ENCODE measurements at regions not wholly inside any gene's neighbourhood (a gene's known extent, or its start where the extent isn't known, plus 50 kb on each side); places are given as distances from the start of the nearest gene placed in this dataset.

DNA sequence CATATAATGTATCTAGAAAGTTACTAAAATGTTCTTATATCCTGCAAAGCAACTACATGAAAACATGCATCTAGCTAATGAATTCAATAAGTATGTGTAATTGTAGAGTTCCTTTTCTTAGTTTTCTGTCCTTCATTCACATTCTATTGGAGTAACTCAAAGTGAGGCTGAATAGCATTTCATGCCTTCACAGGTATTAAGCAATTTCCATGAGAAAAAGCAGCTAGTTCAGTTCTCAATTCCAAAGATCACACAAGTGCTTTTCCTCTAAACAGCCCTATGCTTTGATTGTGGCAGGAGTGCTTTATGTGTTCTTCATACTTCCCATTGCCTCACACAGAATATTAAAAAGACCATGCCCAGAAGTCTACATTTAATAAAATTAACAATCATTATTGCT, 274.9 kb downstream of the RFPL4B start:
- no peak for DNase-seq (ENCODE audit: extremely low read depth, low read depth)
- no peak for TF ChIP-seq CTCF (IDR thresholded peaks at IDR 0.05; ENCODE audit: low read depth, low read length, missing control alignments)
- H3K4me3 ChIP-seq (replicated peaks; ENCODE audit: low read depth, low read length), result no peak overlapping the region

DNA sequence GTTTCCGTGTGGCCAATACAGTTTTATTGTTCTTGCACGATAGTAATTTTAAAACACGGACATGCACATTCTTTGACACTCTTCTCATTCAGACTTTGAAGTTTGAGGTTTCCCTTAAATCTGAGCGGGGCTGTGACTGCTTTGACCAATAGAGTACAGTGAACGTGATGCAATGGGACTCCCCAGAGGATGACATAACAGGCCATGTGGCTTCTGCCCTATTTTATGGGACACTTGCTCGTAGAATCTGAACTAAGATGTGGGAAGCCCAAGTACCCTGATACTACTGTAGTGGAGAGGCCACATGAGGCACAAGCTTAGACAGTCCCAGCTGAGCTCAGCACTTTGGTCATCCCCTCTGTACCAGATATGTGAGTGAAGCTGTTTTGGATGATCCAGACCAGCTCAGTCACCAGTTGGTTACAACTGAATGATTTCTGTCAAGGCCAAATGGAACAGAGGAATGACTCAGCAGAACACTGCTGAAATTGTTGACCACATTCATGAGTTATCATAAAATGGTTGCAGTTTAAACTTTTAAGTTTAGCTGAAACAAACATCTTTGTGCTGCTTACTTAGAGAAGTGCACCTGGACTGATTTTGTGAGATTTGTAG, 279.4 kb downstream of the RFPL4B start:
- no peak for TF ChIP-seq CTCF (IDR thresholded peaks at IDR 0.05; ENCODE audit: low read depth, low read length, missing control alignments)
- no peak overlapping the region for H3K4me3 ChIP-seq (replicated peaks; ENCODE audit: low read depth, low read length)
- DNase-seq (ENCODE audit: extremely low read depth, low read depth), result no peak

DNA sequence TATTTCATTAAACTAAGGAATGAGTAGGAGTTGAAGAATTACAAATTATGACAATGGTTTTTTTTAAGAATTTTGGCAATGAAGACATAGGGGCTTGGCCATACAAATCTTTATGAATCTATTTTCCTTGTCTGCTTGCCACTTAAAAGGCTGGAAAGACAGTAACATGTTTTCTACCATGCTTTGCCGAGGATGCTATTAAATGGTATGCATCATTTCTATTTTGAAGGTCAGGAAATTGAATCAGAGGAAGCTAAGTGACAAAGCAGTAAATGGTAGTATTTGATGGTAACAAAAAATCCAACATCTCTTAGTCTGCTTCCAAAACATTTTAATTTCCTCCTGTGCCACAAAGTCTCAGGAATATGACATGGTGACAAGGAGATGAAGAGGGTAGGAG, 287.2 kb downstream of the RFPL4B start:
- no peak for TF ChIP-seq CTCF (IDR thresholded peaks at IDR 0.05; ENCODE audit: low read depth, low read length, missing control alignments)
- DNase-seq (ENCODE audit: extremely low read depth, low read depth), result no peak
- no peak overlapping the region for H3K4me3 ChIP-seq (replicated peaks; ENCODE audit: low read depth, low read length)

DNA sequence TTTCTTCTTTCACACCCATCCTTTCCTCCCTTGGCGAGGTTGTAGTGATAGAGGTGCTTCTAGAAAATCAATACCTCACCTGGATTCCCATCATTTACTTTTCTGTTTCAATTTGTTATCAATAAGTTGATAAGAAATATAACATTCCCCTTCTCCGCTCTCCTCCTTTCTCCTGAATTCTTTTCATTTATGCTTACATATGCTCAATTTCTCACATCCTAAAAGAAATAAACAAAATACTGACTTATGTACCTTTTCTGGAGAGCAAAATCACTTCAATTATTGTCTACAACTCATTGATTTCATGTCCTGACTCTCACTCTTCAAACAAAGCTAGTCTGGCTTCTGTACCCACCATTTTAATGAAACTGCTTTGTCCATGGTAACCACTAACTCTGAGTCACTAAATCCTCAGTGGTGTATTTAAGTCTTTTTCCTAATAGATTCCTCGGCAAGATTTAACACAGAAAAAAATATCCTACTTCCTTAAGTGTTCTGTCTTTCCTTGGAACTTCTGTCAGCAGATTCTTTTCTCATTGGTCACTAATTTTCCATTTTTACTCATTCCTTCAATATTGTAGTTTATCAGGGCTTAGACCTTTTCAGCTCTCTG, 289.6 kb downstream of the RFPL4B start:
- TF ChIP-seq CTCF (IDR thresholded peaks at IDR 0.05; ENCODE audit: low read depth, low read length, missing control alignments), result no peak
- no peak for DNase-seq (ENCODE audit: extremely low read depth, low read depth)
- H3K4me3 ChIP-seq (replicated peaks; ENCODE audit: low read depth, low read length), result no peak overlapping the region

DNA sequence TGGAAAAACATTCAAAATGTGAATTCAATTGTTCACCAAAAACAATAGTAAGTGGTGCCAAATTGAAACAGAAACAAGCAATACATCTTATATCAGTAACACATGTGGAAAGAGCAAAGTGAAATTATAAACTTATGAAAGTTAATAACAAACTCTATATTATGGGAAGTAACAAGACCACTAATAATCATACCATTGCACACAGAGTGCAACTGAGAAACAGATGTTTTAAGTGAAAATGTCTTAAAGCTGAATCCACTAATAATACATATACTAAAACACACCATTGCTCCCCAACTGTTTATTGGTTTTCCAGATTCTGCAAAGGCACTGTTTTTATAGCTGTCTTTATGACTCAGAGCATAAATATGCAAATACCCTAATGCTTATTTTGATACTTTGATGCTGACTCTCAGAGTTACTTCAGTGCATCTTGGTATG, 292.3 kb downstream of the RFPL4B start:
- no peak for TF ChIP-seq CTCF (IDR thresholded peaks at IDR 0.05; ENCODE audit: low read depth, low read length, missing control alignments)
- peak; percentile 85 for DNase-seq (ENCODE audit: extremely low read depth, low read depth)
- H3K4me3 ChIP-seq (replicated peaks; ENCODE audit: low read depth, low read length), result no peak overlapping the region

DNA sequence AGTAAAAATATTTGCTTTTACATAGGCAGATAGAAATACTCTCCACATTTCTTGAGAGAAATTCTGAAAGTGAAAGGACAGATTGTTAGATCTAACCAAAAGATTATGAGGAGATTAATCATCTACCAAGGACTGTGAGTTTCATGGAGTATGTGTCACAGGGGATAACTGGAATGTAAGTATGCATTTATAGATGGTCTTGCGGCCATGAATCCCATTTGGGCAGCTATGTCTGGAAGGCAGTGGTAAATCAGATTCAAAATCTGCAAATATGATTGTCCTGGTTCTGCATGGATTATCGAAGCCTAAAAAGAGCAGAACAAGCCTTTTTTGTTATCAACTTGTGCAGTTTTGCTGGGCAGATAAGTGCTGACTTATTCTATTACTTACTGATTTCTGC, 293.8 kb downstream of the RFPL4B start:
- no peak for DNase-seq (ENCODE audit: extremely low read depth, low read depth)
- no peak overlapping the region for H3K4me3 ChIP-seq (replicated peaks; ENCODE audit: low read depth, low read length)
- TF ChIP-seq CTCF (IDR thresholded peaks at IDR 0.05; ENCODE audit: low read depth, low read length, missing control alignments), result no peak

- no peak overlapping the region for H3K4me3 ChIP-seq (replicated peaks; ENCODE audit: low read depth, low read length)
- DNase-seq (ENCODE audit: extremely low read depth, low read depth), result no peak
- no peak for TF ChIP-seq CTCF (IDR thresholded peaks at IDR 0.05; ENCODE audit: low read depth, low read length, missing control alignments)
Observed at GRCh38 chr6:112649853-112650252, 302.7 kb downstream of the RFPL4B start.
